ENCODE measurements at regions not wholly inside any gene's neighbourhood (a gene's known extent, or its start where the extent isn't known, plus 50 kb on each side); places are given as distances from the start of the nearest gene placed in this dataset.
"Not testable (repeated sequence)": the region's sequence is repeated elsewhere in the genome, so short reads cannot be mapped to it uniquely, and the experiment has no call there.

DNA sequence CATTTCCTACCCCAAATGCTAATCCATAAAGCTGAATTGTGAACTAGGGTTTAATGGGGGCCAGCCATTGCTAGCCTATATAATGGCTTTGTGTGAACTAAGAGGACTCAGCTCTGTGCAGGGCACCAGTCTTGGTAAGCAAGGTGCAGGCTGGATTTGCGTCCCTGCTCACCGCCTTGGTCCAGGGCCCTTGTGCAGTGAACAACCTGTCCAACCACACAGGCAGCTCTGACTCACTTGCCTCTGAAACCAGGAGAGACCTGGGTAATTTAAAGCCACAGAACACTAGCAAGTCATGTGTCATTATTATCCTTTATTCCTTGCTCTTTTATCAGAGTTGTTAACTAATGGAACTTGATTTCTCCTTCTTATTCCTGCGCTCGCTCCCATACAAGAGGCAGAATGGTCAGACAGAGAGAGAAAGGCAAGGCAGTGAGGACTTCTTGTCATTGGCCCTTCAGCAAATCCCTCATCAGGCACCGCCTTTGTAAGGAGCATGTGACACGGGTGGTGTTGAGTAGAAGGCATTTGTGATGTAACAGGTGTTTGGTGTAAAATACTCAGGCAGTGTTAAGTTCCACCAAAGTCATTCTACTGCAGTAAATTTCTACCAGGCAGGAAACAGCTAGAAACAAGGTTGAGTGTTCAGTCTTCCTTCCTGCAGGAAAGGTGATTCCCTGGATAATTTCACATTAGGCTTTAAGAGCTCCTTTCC is 67.3 kb upstream of the OLIG2 start:
- H3K9me3 Mint-ChIP-seq = peaks cover 5% of the 10 kb centered on the region
- no peak overlapping the region for H3K4me3 Mint-ChIP-seq
- H3K36me3 Mint-ChIP-seq = no peaks in the 10 kb centered on the region
- H3K27me3 Mint-ChIP-seq (ENCODE audit: low read depth) = peaks cover 77% of the 10 kb centered on the region
- H3K27ac Mint-ChIP-seq = no peak overlapping the region
- DNase-seq (ENCODE audit: low spot score in 2 of 2, unreplicated experiment in 2 of 2) = no peak
- TF ChIP-seq, protein P1, sequence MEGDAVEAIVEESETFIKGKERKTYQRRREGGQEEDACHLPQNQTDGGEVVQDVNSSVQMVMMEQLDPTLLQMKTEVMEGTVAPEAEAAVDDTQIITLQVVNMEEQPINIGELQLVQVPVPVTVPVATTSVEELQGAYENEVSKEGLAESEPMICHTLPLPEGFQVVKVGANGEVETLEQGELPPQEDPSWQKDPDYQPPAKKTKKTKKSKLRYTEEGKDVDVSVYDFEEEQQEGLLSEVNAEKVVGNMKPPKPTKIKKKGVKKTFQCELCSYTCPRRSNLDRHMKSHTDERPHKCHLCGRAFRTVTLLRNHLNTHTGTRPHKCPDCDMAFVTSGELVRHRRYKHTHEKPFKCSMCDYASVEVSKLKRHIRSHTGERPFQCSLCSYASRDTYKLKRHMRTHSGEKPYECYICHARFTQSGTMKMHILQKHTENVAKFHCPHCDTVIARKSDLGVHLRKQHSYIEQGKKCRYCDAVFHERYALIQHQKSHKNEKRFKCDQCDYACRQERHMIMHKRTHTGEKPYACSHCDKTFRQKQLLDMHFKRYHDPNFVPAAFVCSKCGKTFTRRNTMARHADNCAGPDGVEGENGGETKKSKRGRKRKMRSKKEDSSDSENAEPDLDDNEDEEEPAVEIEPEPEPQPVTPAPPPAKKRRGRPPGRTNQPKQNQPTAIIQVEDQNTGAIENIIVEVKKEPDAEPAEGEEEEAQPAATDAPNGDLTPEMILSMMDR (IDR thresholded peaks at IDR 0.05; ENCODE audit: unreplicated experiment) = no peak
- H3K4me1 Mint-ChIP-seq = no peaks in the 10 kb centered on the region

DNA sequence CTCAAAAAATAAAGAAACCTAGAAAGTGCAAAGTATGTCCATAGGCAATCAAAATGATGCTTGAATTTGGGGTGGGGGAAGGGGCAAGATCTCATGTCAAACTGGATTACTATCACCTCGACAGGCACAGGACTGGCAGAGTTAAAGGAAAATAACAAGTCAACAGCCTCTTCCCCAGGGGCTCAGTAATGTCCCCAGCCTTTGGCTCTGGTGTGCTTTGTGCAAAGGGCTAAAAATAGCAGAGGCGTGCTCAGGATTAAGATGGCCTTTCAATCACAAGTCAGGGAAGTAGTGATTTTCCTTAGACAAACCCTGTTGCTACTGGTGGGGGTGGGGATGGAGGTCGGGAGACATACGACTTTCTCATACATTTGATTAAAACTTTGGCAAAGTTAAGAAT is 63.5 kb upstream of the OLIG2 start:
- H3K9me3 Mint-ChIP-seq = peaks cover 5% of the 10 kb centered on the region
- TF ChIP-seq, protein P1 (IDR thresholded peaks at IDR 0.05; ENCODE audit: unreplicated experiment) = no peak
- H3K4me1 Mint-ChIP-seq = no peaks in the 10 kb centered on the region
- H3K4me3 Mint-ChIP-seq = no peak overlapping the region
- H3K36me3 Mint-ChIP-seq = no peaks in the 10 kb centered on the region
- no peak overlapping the region for H3K27ac Mint-ChIP-seq
- no peak for DNase-seq (ENCODE audit: low spot score in 2 of 2, unreplicated experiment in 2 of 2)
- peaks cover 69% of the 10 kb centered on the region for H3K27me3 Mint-ChIP-seq (ENCODE audit: low read depth)

DNA sequence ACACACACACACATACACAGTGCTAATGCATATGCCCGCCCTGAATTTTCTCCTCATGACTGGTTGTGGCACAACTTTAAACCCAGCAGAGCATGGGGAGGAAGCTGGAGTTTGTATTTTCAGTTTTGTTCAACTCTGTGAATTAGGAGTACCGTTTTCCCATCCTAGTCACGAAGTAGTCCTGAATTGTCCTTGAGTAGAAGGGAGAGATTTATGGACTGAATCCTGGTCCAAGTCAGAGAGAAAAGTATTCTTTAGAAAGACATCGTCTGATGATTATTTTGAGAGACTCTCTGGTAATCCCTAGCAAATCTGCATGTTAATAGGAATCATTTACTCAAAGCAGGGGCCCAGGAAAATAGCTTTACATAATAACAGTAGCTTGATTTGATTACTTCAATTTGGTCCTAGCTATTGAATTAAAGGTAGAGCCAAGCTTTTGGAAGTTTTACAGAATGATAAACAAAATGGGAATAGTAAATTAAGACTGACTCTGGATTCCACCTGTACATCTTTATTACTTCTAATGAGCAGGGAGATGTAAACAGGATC is 60.5 kb upstream of the OLIG2 start:
- no peak for DNase-seq (ENCODE audit: low spot score in 2 of 2, unreplicated experiment in 2 of 2)
- no peak overlapping the region for H3K27ac Mint-ChIP-seq

DNA sequence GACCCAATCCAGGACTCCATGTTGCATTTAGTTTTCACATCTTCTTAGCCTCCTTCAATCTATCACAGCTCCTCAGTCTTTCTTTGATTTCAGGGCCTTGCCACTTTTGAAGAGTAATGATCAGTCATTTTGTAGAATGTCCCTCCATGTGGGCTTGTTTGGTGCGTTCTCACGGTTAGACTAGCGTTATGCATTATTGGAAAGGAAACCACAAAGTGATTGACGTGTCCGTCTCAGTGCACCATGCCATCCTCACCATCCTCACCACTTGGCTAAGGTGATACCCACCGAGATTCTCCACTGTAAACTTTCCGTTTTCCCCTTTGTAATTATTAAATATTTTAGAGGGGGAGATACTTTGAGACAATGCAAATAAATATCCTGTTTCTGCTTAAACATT is 59.6 kb upstream of the OLIG2 start:
- Mint-ChIP-seq H3K36me3 (no peaks in the 10 kb centered on the region), H3K27ac (no peak overlapping the region), H3K4me1 (no peaks in the 10 kb centered on the region), H3K4me3 (no peak overlapping the region), H3K9me3 (peaks cover 4% of the 10 kb centered on the region), H3K27me3 (ENCODE audit: low read depth) (peaks cover 55% of the 10 kb centered on the region)
- no peak for DNase-seq (ENCODE audit: low spot score in 2 of 2, unreplicated experiment in 2 of 2)
- TF ChIP-seq, protein P1 (IDR thresholded peaks at IDR 0.05; ENCODE audit: unreplicated experiment) = no peak

More for the DNA sequence above, 60.5 kb upstream of the OLIG2 start:
- H3K4me3 Mint-ChIP-seq = no peak overlapping the region
- H3K4me1 Mint-ChIP-seq = no peaks in the 10 kb centered on the region
- peaks cover 60% of the 10 kb centered on the region for H3K27me3 Mint-ChIP-seq (ENCODE audit: low read depth)
- TF ChIP-seq, protein P1 (IDR thresholded peaks at IDR 0.05; ENCODE audit: unreplicated experiment) = no peak
- H3K9me3 Mint-ChIP-seq = peaks cover 7% of the 10 kb centered on the region
- no peaks in the 10 kb centered on the region for H3K36me3 Mint-ChIP-seq

DNA sequence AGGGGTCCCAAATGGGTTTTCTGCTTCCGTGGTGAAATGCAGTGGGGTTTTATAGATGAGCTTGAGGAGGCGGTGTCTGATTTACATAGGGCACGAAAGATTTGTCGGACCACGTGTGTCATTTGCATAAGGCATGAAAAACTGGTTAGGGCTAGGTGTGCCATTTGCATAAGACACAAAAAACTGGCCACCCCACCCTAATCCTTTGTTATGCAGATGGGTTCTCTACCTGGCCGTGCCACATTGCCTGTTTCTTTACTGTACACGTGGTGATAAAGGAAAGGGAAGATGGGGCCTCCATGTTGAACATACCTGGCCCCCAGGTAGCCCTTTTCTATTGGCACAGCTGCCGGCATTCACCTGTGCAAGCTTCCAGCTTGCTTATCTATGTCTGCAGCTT is 57.6 kb upstream of the OLIG2 start:
- peaks cover 50% of the 10 kb centered on the region for H3K27me3 Mint-ChIP-seq (ENCODE audit: low read depth)
- not testable (repeated sequence) for DNase-seq (ENCODE audit: low spot score in 2 of 2, unreplicated experiment in 2 of 2); H3K9me3 Mint-ChIP-seq; H3K36me3 Mint-ChIP-seq; H3K27ac Mint-ChIP-seq; H3K4me3 Mint-ChIP-seq; H3K4me1 Mint-ChIP-seq

DNA sequence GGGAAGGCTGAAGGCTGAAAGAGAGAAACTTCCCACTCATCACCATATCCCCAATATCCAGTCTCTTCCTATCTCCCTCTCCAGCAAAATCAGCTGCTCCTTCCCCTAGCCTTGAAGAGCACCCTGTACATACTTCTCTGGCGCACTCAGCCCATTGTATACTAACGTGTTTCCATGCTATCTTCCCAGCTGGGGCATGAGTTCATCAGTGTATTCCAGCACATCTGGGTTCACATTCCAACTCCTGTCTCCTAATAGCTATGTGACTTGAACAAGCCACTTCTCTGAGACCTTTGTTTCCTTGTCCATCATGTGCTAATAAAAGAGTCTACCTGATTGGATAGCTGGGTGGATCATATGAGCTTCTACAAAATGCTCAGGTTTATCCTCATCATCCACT is 51.1 kb upstream of the OLIG2 start:
- TF ChIP-seq, protein P1 (IDR thresholded peaks at IDR 0.05; ENCODE audit: unreplicated experiment) = no peak
- Mint-ChIP-seq H3K27me3 (ENCODE audit: low read depth) (peaks cover 58% of the 10 kb centered on the region), H3K4me3 (no peak overlapping the region), H3K27ac (no peak overlapping the region), H3K4me1 (no peaks in the 10 kb centered on the region), H3K9me3 (no peaks in the 10 kb centered on the region), H3K36me3 (no peaks in the 10 kb centered on the region)
- DNase-seq (ENCODE audit: low spot score in 2 of 2, unreplicated experiment in 2 of 2) = no peak

Data from mesothelial cell of epicardium (in vitro differentiated cells).